GM23338 (cell line): ENCODE measurements at regions not wholly inside any gene's neighbourhood (a gene's known extent, or its start where the extent isn't known, plus 50 kb on each side); places are given as distances from the start of the nearest gene placed in this dataset.

Source experiments
- CREB1 ChIP-seq: fragments of 250-450 bp; sonication (Bioruptor Pico); IDR thresholded peaks from 2 replicates; pipeline ENCODE4 v1.5.0; 2020; ENCODE audit warnings: low read depth, mild to moderate bottlenecking, moderate library complexity
- EZH2 ChIP-seq: fragments of 200-600 bp; sonication (generic); IDR thresholded peaks from one replicate; pipeline ENCODE4 v1.8.0; 2017; ENCODE audit warnings: antibody characterized with exemption, mild to moderate bottlenecking, low read depth; ENCODE audit not compliant: unreplicated experiment
- EZH2phosphoT487 ChIP-seq: fragments of 200-600 bp; sonication (generic); IDR thresholded peaks from one replicate; pipeline ENCODE4 v1.8.1; 2018; ENCODE audit warnings: antibody characterized with exemption; ENCODE audit not compliant: unreplicated experiment
- JUNB ChIP-seq: IDR thresholded peaks from one replicate; pipeline ENCODE4 v1.6.1; 2016; ENCODE audit warnings: antibody characterized with exemption; ENCODE audit not compliant: unreplicated experiment
- POLR2AphosphoS5 ChIP-seq: IDR thresholded peaks from 2 replicates; pipeline ENCODE4 v1.6.1; 2016; ENCODE audit warnings: antibody characterized with exemption, low read depth
- ZNF114 ChIP-seq: fragments of 250-450 bp; sonication (Bioruptor Pico); IDR thresholded peaks from 2 replicates; pipeline ENCODE4 v1.5.0; 2020; ENCODE audit warnings: mild to moderate bottlenecking, moderate library complexity
- ZNF331 ChIP-seq: fragments of 250-450 bp; sonication (Bioruptor Pico); IDR thresholded peaks from 2 replicates; pipeline ENCODE4 v1.5.0; 2020; ENCODE audit warnings: low read depth, mild to moderate bottlenecking, moderate library complexity
- TF ChIP-seq, protein P1 (sequence below): IDR thresholded peaks from one replicate; pipeline ENCODE4 v1.6.1; 2018; ENCODE audit warnings: antibody characterized with exemption; ENCODE audit not compliant: unreplicated experiment
- TF ChIP-seq, protein P2 (sequence below), 2 experiments: fragments of 200-600 bp in 1 of 2; sonication (generic) in 1 of 2; conservative IDR thresholded peaks; 2 replicates each; pipeline versions ENCODE4 v1.5.1 to v1.6.1; 2016 to 2017; ENCODE audit warnings: antibody characterized with exemption in 2 of 2, low read depth in 2 of 2, mild to moderate bottlenecking in 2 of 2, moderate library complexity in 1 of 2

DNA sequence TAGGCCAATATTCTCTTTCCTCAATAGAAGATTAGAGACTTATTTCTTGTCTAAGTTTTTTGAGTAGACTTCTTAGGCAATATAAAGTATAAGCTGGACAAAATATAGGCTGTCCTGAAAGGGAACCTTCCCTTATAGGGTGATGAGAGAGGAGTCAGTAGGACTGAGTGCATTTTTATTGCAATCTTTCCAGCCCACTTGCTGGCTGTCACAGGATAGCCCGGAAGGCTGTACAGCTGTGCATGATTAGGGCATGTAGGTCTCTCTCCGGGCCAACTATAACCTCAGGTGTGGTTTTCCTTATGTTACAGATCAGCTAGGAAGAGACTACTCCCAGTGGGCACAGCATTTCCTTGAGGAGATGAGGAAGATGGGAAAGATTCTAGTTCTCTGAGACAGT lies 159.8 kb upstream of the MEF2C start:
- TF ChIP-seq, protein P1, sequence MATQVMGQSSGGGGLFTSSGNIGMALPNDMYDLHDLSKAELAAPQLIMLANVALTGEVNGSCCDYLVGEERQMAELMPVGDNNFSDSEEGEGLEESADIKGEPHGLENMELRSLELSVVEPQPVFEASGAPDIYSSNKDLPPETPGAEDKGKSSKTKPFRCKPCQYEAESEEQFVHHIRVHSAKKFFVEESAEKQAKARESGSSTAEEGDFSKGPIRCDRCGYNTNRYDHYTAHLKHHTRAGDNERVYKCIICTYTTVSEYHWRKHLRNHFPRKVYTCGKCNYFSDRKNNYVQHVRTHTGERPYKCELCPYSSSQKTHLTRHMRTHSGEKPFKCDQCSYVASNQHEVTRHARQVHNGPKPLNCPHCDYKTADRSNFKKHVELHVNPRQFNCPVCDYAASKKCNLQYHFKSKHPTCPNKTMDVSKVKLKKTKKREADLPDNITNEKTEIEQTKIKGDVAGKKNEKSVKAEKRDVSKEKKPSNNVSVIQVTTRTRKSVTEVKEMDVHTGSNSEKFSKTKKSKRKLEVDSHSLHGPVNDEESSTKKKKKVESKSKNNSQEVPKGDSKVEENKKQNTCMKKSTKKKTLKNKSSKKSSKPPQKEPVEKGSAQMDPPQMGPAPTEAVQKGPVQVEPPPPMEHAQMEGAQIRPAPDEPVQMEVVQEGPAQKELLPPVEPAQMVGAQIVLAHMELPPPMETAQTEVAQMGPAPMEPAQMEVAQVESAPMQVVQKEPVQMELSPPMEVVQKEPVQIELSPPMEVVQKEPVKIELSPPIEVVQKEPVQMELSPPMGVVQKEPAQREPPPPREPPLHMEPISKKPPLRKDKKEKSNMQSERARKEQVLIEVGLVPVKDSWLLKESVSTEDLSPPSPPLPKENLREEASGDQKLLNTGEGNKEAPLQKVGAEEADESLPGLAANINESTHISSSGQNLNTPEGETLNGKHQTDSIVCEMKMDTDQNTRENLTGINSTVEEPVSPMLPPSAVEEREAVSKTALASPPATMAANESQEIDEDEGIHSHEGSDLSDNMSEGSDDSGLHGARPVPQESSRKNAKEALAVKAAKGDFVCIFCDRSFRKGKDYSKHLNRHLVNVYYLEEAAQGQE, result no peak
- TF ChIP-seq, protein P2, sequence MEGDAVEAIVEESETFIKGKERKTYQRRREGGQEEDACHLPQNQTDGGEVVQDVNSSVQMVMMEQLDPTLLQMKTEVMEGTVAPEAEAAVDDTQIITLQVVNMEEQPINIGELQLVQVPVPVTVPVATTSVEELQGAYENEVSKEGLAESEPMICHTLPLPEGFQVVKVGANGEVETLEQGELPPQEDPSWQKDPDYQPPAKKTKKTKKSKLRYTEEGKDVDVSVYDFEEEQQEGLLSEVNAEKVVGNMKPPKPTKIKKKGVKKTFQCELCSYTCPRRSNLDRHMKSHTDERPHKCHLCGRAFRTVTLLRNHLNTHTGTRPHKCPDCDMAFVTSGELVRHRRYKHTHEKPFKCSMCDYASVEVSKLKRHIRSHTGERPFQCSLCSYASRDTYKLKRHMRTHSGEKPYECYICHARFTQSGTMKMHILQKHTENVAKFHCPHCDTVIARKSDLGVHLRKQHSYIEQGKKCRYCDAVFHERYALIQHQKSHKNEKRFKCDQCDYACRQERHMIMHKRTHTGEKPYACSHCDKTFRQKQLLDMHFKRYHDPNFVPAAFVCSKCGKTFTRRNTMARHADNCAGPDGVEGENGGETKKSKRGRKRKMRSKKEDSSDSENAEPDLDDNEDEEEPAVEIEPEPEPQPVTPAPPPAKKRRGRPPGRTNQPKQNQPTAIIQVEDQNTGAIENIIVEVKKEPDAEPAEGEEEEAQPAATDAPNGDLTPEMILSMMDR (conservative IDR thresholded peaks at IDR 0.05; ENCODE audit: low read depth in 2 of 2), result no peak
- no peak for TF ChIP-seq POLR2AphosphoS5
- no peak for TF ChIP-seq ZNF331
- no peak for TF ChIP-seq JUNB
- TF ChIP-seq EZH2, result no peak
- TF ChIP-seq CREB1 (CRISPR knock-in tag), result no peak
- no peak for TF ChIP-seq EZH2phosphoT487
- TF ChIP-seq ZNF114, result no peak
